Kidney (tissue), 13 donors: ENCODE measurements at regions not wholly inside any gene's neighbourhood (a gene's known extent, or its start where the extent isn't known, plus 50 kb on each side); places are given as distances from the start of the nearest gene placed in this dataset.

Experiments used
- DNase-seq, 5 donors: peaks; one replicate each; pipeline ENCODE4 v3.0.0-alpha.2; 2013 to 2020
- FAIRE-seq: peaks from 2 replicates; lab custom pipeline; 2012; peaks lifted over from hg19 to GRCh38; lab: Jason Lieb, UNC
- H3K27ac ChIP-seq, 2 donors: one replicate each; pipeline ENCODE4 v1.7.0; 2013; ENCODE audit warnings: low read depth in 2 of 2, low read length in 2 of 2, inconsistent platforms in 1 of 2
- H3K27me3 ChIP-seq: one replicate; pipeline ENCODE4 v1.7.1; 2013; ENCODE audit warnings: low read length, inconsistent platforms; ENCODE audit not compliant: control insufficient read depth, insufficient read depth
- H3K36me3 ChIP-seq, 3 donors: one replicate each; pipeline versions ENCODE4 v1.7.0 to v1.7.1; 2013; ENCODE audit warnings: low read length in 3 of 3, control low read depth in 1 of 3, inconsistent platforms in 1 of 3; ENCODE audit not compliant: insufficient read depth in 3 of 3, control insufficient read depth in 2 of 3
- H3K4me1 ChIP-seq, 3 donors: one replicate each; pipeline versions ENCODE4 v1.7.0 to v1.7.1; 2013; ENCODE audit warnings: low read length in 3 of 3, inconsistent platforms in 1 of 3, low read depth in 1 of 3; ENCODE audit not compliant: control insufficient read depth in 2 of 3, insufficient read depth in 2 of 3
- H3K4me3 ChIP-seq, 3 donors: one replicate each; pipeline versions ENCODE4 v1.7.0 to v1.8.1; 2013; ENCODE audit warnings: low read length in 3 of 3, control low read depth in 1 of 3, inconsistent platforms in 1 of 3
- H3K9ac ChIP-seq, 3 donors: one replicate each; pipeline versions ENCODE4 v1.7.0 to v1.7.1; 2013; ENCODE audit warnings: low read length in 3 of 3, control low read depth in 1 of 3, inconsistent platforms in 1 of 3
- H3K9me3 ChIP-seq, 3 donors: one replicate each; pipeline versions ENCODE4 v1.7.0 to v1.7.1; 2013; ENCODE audit warnings: low read length in 3 of 3, control low read depth in 1 of 3, inconsistent platforms in 1 of 3; ENCODE audit not compliant: control insufficient read depth in 2 of 3, insufficient read depth in 1 of 3
- intact Hi-C: fragments of 100-400 bp; cut with DNase I; formaldehyde crosslinking; loops from one replicate; pipeline ENCODE4 v1.11.1; 2022
- TF ChIP-seq, protein P1 (sequence below): IDR thresholded peaks from 3 replicates; pipeline ENCODE4 v1.5.1; 2012; ENCODE audit warnings: mild to moderate bottlenecking, moderate library complexity, borderline replicate concordance; ENCODE audit not compliant: insufficient read depth; ENCODE audit errors: extremely low read depth
- donor health status: control.
- donor health status: control.
- donor health status: control.
- donor health status: control.
- donor health status: control.
- donor health status: DM: yes; HTN: yes; CAD: no.
- donor health status: Normal renal cell carcinoma (clear cell type).

DNA sequence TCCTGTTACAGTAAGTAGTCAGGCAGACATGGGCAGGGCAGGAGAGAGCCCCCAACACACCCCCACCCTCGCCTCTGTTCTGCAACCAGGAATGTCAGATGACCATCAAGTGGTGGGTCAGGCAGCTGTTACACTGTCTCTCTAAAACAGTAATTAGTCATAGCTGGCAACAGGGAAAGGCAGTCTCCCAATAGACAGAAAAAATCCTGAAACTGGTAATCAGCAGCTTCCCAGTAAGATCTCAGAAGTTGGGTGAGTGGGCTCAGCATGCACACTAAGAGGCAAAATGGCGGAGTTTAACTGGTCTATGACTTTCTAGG is 90.2 kb downstream of the C5orf15 start:
- Histone ChIP-seq H3K27ac (no peak overlapping the region), H3K9ac (no peak overlapping the region), H3K9me3 (no peaks in the 10 kb centered on the region), H3K4me3 (no peak overlapping the region), H3K27me3 (peaks cover 5% of the 10 kb centered on the region), H3K36me3 (no peaks in the 10 kb centered on the region), H3K4me1 (peaks cover 0 to 1% (median 0%) of the 10 kb centered on the region in 3 donors)
- TF ChIP-seq, protein P1, sequence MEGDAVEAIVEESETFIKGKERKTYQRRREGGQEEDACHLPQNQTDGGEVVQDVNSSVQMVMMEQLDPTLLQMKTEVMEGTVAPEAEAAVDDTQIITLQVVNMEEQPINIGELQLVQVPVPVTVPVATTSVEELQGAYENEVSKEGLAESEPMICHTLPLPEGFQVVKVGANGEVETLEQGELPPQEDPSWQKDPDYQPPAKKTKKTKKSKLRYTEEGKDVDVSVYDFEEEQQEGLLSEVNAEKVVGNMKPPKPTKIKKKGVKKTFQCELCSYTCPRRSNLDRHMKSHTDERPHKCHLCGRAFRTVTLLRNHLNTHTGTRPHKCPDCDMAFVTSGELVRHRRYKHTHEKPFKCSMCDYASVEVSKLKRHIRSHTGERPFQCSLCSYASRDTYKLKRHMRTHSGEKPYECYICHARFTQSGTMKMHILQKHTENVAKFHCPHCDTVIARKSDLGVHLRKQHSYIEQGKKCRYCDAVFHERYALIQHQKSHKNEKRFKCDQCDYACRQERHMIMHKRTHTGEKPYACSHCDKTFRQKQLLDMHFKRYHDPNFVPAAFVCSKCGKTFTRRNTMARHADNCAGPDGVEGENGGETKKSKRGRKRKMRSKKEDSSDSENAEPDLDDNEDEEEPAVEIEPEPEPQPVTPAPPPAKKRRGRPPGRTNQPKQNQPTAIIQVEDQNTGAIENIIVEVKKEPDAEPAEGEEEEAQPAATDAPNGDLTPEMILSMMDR = no peak
- intact Hi-C loops = no loop called here
- DNase-seq = no peak
- FAIRE-seq = no peak

DNA sequence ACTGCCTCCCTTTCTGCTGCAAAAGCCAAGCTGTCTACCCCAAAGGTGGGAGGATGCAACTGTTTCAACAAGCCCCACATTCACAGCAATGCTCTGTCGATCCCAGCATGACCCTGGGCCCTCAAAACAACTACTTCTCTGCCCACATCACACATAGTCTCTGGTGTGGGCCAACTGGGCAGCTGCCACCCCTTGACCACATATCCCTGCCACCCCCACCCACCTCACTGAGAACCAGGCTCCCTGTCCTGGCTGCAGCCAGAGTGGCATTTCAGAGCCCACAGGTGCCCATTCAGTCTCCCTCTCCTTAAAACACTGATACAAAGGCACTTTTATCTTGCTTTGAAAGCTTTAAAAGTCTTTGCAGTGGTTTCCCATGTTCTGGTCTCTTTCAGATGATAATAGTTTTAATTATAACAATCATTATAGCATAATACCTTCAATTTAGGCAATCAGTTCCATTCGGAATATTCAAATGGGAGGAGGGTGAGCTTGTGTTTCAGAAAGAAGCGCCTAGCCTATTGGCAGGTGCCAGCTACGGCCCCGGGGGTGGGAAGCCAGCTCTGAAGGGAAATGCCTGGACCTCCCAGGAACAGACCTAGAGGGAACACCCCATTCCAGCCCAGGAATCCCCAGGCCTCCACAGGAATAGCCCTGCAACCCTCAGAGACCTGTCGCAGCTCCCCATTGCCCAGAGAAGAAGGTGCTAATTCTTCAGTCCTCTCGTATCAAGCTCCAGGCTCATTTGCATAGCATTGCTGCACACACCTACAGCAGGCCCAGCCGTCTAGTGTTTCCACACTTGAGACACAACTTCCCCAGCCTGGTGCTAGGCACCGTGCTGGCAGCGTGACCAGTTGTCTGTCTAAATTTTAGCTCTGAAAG is 90.8 kb downstream of the C5orf15 start:
- TF ChIP-seq, protein P1 = no peak
- Histone ChIP-seq H3K27me3 (peaks cover 5% of the 10 kb centered on the region), H3K27ac (no peak overlapping the region), H3K4me1 (no peaks in the 10 kb centered on the region), H3K9ac (no peak overlapping the region), H3K4me3 (no peak overlapping the region), H3K9me3 (no peaks in the 10 kb centered on the region), H3K36me3 (no peaks in the 10 kb centered on the region)
- FAIRE-seq = no peak
- DNase-seq = peak in 1 of 5 donors; percentile 39
- intact Hi-C loops = no loop called here

DNA sequence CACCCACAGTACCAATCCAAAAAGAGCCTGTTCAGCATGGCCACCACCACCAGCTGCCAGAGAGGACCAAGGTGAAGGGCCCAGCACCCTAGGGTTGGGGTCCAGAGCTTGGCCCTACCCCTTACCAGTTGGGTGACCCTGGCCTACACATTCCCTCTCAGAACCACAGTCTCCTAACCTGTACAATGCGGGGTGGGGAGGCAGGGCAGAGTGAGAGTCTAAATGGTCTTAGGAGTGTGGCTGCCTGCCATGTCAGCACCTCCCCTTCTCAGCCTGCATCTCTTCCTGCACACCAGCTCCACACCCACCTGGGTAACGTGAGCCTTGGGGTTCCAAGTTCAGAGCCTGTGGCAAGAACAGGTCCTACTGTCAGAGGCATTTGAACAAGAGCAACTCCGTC is 92.2 kb downstream of the C5orf15 start:
- TF ChIP-seq, protein P1 = no peak
- Histone ChIP-seq H3K4me1 (no peaks in the 10 kb centered on the region), H3K9me3 (no peaks in the 10 kb centered on the region), H3K27ac (no peak overlapping the region), H3K9ac (no peak overlapping the region), H3K4me3 (no peak overlapping the region), H3K36me3 (no peaks in the 10 kb centered on the region), H3K27me3 (no peaks in the 10 kb centered on the region)
- FAIRE-seq = no peak
- DNase-seq = no peak
- intact Hi-C loops = no loop called here
